ENCODE measurements at regions not wholly inside any gene's neighbourhood (a gene's known extent, or its start where the extent isn't known, plus 50 kb on each side); places are given as distances from the start of the nearest gene placed in this dataset.
"Not testable (repeated sequence)": the region's sequence is repeated elsewhere in the genome, so short reads cannot be mapped to it uniquely, and the experiment has no call there.

DNA sequence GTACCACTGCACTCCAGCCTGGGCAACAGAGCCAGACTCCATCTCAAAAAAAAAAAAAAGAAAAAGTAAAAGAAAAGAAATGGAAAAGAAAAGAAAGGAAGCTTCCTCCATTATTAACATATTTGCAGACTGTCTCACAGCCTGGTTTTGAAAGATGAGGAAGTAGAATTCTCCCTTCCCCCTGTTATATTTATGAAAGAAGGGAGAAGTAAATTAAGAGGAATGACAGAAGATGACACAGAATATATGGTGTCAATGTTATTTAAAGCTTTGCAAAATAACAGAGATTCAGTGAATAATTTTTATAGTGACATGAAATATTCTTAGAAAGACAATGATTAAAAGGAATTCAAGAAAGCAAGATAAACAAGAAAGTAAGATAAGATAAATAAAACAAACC is 83.7 kb upstream of the PRSS16 start:
- no peak for TF ChIP-seq ZFX (IDR thresholded peaks at IDR 0.05)
- TF ChIP-seq, protein P1, sequence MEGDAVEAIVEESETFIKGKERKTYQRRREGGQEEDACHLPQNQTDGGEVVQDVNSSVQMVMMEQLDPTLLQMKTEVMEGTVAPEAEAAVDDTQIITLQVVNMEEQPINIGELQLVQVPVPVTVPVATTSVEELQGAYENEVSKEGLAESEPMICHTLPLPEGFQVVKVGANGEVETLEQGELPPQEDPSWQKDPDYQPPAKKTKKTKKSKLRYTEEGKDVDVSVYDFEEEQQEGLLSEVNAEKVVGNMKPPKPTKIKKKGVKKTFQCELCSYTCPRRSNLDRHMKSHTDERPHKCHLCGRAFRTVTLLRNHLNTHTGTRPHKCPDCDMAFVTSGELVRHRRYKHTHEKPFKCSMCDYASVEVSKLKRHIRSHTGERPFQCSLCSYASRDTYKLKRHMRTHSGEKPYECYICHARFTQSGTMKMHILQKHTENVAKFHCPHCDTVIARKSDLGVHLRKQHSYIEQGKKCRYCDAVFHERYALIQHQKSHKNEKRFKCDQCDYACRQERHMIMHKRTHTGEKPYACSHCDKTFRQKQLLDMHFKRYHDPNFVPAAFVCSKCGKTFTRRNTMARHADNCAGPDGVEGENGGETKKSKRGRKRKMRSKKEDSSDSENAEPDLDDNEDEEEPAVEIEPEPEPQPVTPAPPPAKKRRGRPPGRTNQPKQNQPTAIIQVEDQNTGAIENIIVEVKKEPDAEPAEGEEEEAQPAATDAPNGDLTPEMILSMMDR (conservative IDR thresholded peaks at IDR 0.05), result no peak
- H3K27ac ChIP-seq, result no peak overlapping the region

- TF ChIP-seq, protein P1 (conservative IDR thresholded peaks at IDR 0.05), result no peak
- TF ChIP-seq ZFX (IDR thresholded peaks at IDR 0.05), result no peak
- H3K27ac ChIP-seq, result no peak overlapping the region
These were observed 79.4 kb upstream of the PRSS16 start for GRCh38 chr6:27168108-27168507.

DNA sequence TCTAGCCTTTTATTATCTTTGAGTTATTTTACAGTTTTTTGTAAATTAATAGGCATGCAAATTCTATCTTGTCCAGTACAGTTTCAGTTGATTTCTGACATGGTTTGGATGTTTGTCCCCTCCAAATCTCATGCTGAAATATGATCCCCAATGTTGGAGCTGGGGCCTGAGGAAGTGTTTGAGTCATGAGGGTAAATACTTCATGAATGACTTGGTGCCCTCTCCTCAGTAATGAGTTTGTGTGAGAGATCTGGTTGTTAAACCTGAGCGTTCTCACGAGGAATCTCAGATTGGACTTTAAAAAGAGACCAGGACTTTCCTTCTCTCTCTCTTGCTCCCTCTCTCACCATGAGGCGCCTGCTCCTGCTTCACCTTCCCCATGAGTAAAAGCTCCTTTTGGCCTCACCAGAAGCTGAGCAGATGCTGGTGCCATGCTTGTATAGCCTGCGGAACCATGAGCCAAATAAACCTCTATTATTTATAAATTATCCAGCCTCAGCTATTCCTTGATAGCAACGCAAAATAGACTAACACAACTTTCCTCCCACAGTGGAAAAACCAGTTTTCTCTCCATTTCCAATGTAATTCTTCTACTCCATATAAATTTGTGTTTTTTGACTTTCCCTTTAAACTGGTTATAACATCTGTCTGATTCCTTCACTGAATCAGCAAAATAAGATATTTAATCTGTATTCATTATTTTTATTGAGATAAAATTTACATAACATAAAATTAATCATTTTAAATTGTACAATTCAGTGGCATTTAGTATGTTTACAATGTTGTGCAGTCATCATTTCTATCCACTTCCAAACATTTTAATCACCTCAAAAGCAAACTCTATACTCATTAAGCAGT is 78.7 kb upstream of the PRSS16 start:
- no peak overlapping the region for H3K27ac ChIP-seq
- TF ChIP-seq, protein P1 (conservative IDR thresholded peaks at IDR 0.05), result no peak
- TF ChIP-seq ZFX (IDR thresholded peaks at IDR 0.05), result no peak

- H3K27ac ChIP-seq, result not testable (repeated sequence)
These were observed 74.8 kb upstream of the PRSS16 start for GRCh38 chr6:27172524-27173231.

DNA sequence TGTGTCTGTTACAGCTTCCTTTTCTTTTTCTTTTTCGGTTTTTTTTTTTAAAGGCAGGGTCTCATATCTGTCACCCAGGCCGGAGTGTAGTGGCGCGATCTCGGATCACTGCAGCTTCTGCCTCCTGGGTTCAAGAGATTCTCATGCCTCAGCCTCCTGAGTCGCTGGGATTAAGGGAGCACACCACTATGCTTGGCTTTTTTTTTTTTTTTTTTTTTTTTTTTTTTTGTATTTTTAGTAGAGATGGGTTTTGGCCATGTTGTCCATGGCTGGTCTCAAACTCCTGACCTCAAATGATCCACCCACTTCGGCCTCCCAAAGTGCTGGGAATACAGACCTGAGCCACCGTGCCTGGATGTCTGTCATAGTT is 74.3 kb upstream of the PRSS16 start:
- not testable (repeated sequence) for H3K27ac ChIP-seq

GRCh38 chr6:27174958-27175357 is 72.5 kb upstream of the PRSS16 start:
- TF ChIP-seq ZFX (IDR thresholded peaks at IDR 0.05), result no peak
- TF ChIP-seq, protein P1 (conservative IDR thresholded peaks at IDR 0.05), result no peak
- H3K27ac ChIP-seq, result no peak overlapping the region

- H3K27ac ChIP-seq, result no peak overlapping the region
- no peak for TF ChIP-seq ZFX (IDR thresholded peaks at IDR 0.05)
These were observed 71.4 kb upstream of the PRSS16 start for GRCh38 chr6:27176096-27176495.

DNA sequence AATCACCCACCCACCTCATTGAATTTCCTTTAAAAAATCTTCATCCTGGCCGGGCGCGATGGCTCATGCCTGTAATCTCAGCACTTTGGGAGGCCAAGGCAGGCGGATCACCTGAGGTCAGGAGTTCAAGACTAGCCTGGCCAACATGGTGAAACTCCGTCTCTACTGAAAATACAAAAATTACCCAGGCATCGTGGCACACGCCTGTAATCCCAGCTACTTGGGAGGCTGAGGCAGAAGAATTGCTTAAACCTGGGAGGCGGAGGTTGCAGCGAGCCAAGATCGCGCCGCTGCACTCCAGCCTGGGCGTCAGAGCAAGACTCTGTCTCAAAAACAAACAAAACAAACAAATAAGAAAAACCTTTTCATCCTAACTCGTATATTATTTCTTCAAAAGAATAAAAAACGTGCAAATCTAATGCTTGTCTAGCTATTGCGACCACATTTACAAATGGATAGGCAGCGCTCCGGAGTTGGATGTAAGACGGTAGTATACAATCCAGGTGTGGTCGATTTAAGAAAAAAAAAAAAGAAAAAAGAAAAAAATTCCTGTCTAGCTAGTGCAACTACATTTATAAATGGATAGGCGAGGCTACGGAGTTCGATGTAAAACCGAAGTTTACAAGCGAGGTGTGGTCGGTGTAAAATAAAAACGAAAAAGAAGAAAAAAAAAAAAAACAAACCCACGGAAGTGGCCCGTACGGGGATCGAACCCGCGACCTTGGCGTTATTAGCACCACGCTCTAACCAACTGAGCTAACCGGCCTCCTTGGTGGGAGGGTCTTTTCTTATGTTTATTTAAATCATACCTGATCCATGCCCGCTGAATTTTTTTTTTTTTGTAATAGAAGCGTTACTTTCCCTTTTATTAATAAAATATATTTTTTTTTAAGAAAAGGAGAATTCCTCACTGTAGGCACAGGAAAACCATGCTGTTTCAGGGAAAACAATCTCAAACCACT is 70.7 kb upstream of the PRSS16 start:
- peak overlapping the region; percentile 86 for H3K27ac ChIP-seq
- TF ChIP-seq, protein P1 (conservative IDR thresholded peaks at IDR 0.05), result no peak
- no peak for TF ChIP-seq ZFX (IDR thresholded peaks at IDR 0.05)

All from C4-2B (cell line).